ENCODE measurements at regions not wholly inside any gene's neighbourhood (a gene's known extent, or its start where the extent isn't known, plus 50 kb on each side); places are given as distances from the start of the nearest gene placed in this dataset.

- Histone ChIP-seq H3K27ac (ENCODE audit: insufficient read depth, low read length) (no peak overlapping the region), H3K4me3 (ENCODE audit: insufficient read depth, low read depth, low read length) (no peak overlapping the region), H3K56ac (ENCODE audit: extremely low read depth, insufficient read depth, low read length) (no peak overlapping the region), H3K18ac (ENCODE audit: low read depth, low read length) (no peak overlapping the region), H3K79me1 (ENCODE audit: low read depth in 1 of 2, low read length in 2 of 2) (no peaks in the 10 kb centered on the region), H2BK15ac (ENCODE audit: low read depth, low read length) (no peak overlapping the region), H3K4ac (ENCODE audit: low read depth, low read length) (no peak overlapping the region), H3K4me2 (ENCODE audit: low read depth, low read length) (no peak overlapping the region), H4K5ac (ENCODE audit: low read depth, low read length) (no peak overlapping the region), H2BK120ac (ENCODE audit: low read depth, low read length) (no peak overlapping the region), H3K23ac (ENCODE audit: low read depth, low read length) (no peak overlapping the region), H3K9me1 (ENCODE audit: insufficient read depth, low read length) (no peaks in the 10 kb centered on the region), H3K36me3 (ENCODE audit: control insufficient read depth, insufficient read depth, low read length) (no peaks in the 10 kb centered on the region), H3K9ac (ENCODE audit: low read depth, low read length) (no peak overlapping the region), H2AFZ (replicated peaks; ENCODE audit: low read length, poor library complexity) (no peak overlapping the region), H3K4me1 (ENCODE audit: control insufficient read depth, insufficient read depth, low read length) (no peaks in the 10 kb centered on the region), H3K14ac (replicated peaks; ENCODE audit: low read depth, low read length) (no peak overlapping the region), H3K9me3 (ENCODE audit: control insufficient read depth, insufficient read depth, low read length) (no peaks in the 10 kb centered on the region), H4K8ac (ENCODE audit: low read depth in 2 of 2, low read length in 2 of 2) (no peak overlapping the region), H2BK5ac (ENCODE audit: low read depth, low read length, poor library complexity, severe bottlenecking) (no peak overlapping the region), H2AK9ac (replicated peaks; ENCODE audit: low read depth, low read length, poor library complexity) (no peak overlapping the region), H2BK20ac (ENCODE audit: low read depth, low read length) (no peak overlapping the region), H4K91ac (ENCODE audit: insufficient read depth, low read depth, low read length) (no peak overlapping the region), H3K27me3 (ENCODE audit: control insufficient read depth, insufficient read depth, low read length) (no peaks in the 10 kb centered on the region), H4K20me1 (ENCODE audit: insufficient read depth, low read length) (no peaks in the 10 kb centered on the region), H2AK5ac (ENCODE audit: low read depth, low read length) (no peak overlapping the region)
- dilution Hi-C loops (cut with HindIII; ENCODE audit: low sequenced_read_pairs, unreplicated experiment): no loop called here
- no CpG with 5 or more reads among the region's 3 CpGs for WGBS, 2 experiments (ENCODE audit: extremely low coverage in 2 of 2, insufficient read length in 1 of 2)
- TF ChIP-seq RFX5 (IDR thresholded peaks at IDR 0.05; ENCODE audit: low read depth, low read length) (no peak), MXI1 (IDR thresholded peaks at IDR 0.05; ENCODE audit: borderline replicate concordance, low read depth, low read length) (no peak), ELK1 (IDR thresholded peaks at IDR 0.05; ENCODE audit: borderline replicate concordance, low read depth, low read length) (no peak), RCOR1 (IDR thresholded peaks at IDR 0.05; ENCODE audit: insufficient replicate concordance, low read length) (no peak), NFE2L2 (IDR thresholded peaks at IDR 0.05; ENCODE audit: low read depth, low read length) (no peak), CHD1 (IDR thresholded peaks at IDR 0.05; ENCODE audit: low read depth, low read length) (no peak), CEBPB (IDR thresholded peaks at IDR 0.05; ENCODE audit: low read depth, low read length) (no peak), BHLHE40 (IDR thresholded peaks at IDR 0.05; ENCODE audit: low read depth, low read length) (no peak), USF2 (IDR thresholded peaks at IDR 0.05; ENCODE audit: low read depth, low read length) (no peak), FOS (IDR thresholded peaks at IDR 0.05; ENCODE audit: low read depth, low read length) (no peak), RAD21 (IDR thresholded peaks at IDR 0.05; ENCODE audit: low read length) (no peak), MAZ (IDR thresholded peaks at IDR 0.05; ENCODE audit: borderline replicate concordance, low read depth, low read length) (no peak), SMC3 (IDR thresholded peaks at IDR 0.05; ENCODE audit: low read depth, low read length) (no peak), POLR2A (IDR thresholded peaks at IDR 0.05; ENCODE audit: low read depth, low read length) (no peak), CTCF (conservative IDR thresholded peaks at IDR 0.05; ENCODE audit: low read depth, low read length) (no peak), MAFK (IDR thresholded peaks at IDR 0.05; ENCODE audit: low read depth, low read length) (no peak)
- intact Hi-C loops (cut with micrococcal nuclease): no loop called here
- BruUV-seq (replicated peaks): no TSS peak
- DNase-seq (no peak), ATAC-seq (ENCODE audit: low read depth) (no peak)
- CTCF ChIA-PET: no interaction called here
- in situ Hi-C loops (cut with MboI; ENCODE audit: low sequenced_read_pairs): no loop called here
- POLR2A ChIA-PET (ENCODE audit: unreplicated experiment): no interaction called here
These were observed 674.0 kb downstream of the DMRTA1 start for GRCh38 chr9:23120630-23121029.

All from IMR-90 (cell line).